NT2/D1 (cell line): ENCODE measurements at regions not wholly inside any gene's neighbourhood (a gene's known extent, or its start where the extent isn't known, plus 50 kb on each side); places are given as distances from the start of the nearest gene placed in this dataset.

Source experiments
- SUZ12 ChIP-seq: IDR thresholded peaks from 2 replicates; pipeline ENCODE4 v1.6.1; 2011; ENCODE audit not compliant: insufficient read length, insufficient read depth; ENCODE audit errors: extremely low read depth
- YY1 ChIP-seq: IDR thresholded peaks from 2 replicates; pipeline ENCODE4 v1.6.1; 2011; ENCODE audit not compliant: insufficient read length, insufficient read depth
- ZNF274 ChIP-seq: IDR thresholded peaks from 2 replicates; pipeline ENCODE4 v1.6.1; 2011; ENCODE audit warnings: mild to moderate bottlenecking, low read depth, low read length

DNA sequence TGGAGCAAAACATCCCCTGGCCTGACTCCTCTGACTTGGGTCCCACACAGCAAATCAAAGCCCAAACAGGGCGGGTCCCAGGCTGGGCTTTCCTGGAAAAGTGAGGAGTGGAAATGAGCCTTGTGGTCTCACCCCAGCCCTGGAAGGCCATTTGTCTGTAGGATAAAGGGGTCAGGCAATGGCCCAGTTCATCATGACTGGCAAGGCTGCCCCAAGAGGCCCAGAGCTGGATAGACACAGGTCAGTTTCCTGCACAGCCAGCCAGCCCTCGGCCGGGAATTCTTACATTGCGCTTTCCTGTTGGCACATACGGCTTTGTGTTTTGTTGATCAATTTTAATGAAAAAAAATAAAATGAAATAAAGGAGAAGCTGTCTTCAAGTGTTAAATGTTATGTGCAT is 174.3 kb downstream of the TSHZ3 start:
- TF ChIP-seq YY1 (no peak), SUZ12 (no peak), ZNF274 (no peak)
